Hepatocyte (in vitro differentiated cells): ENCODE measurements at regions not wholly inside any gene's neighbourhood (a gene's known extent, or its start where the extent isn't known, plus 50 kb on each side); places are given as distances from the start of the nearest gene placed in this dataset.

Source experiments
- EZH2 ChIP-seq: fragments of 200-600 bp; sonication (generic); IDR thresholded peaks from 2 replicates; pipeline ENCODE4 v1.6.1; 2016; ENCODE audit warnings: antibody characterized with exemption, mild to moderate bottlenecking, borderline replicate concordance
- TF ChIP-seq, protein P1 (sequence below): fragments of 200-600 bp; sonication (generic); IDR thresholded peaks from 2 replicates; pipeline ENCODE4 v1.5.1; 2016; ENCODE audit warnings: antibody characterized with exemption, mild to moderate bottlenecking; ENCODE audit not compliant: poor library complexity

- TF ChIP-seq, protein P1, sequence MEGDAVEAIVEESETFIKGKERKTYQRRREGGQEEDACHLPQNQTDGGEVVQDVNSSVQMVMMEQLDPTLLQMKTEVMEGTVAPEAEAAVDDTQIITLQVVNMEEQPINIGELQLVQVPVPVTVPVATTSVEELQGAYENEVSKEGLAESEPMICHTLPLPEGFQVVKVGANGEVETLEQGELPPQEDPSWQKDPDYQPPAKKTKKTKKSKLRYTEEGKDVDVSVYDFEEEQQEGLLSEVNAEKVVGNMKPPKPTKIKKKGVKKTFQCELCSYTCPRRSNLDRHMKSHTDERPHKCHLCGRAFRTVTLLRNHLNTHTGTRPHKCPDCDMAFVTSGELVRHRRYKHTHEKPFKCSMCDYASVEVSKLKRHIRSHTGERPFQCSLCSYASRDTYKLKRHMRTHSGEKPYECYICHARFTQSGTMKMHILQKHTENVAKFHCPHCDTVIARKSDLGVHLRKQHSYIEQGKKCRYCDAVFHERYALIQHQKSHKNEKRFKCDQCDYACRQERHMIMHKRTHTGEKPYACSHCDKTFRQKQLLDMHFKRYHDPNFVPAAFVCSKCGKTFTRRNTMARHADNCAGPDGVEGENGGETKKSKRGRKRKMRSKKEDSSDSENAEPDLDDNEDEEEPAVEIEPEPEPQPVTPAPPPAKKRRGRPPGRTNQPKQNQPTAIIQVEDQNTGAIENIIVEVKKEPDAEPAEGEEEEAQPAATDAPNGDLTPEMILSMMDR: no peak
- TF ChIP-seq EZH2: no peak
These were observed 188.2 kb downstream of the TEX36 start for GRCh38 chr10:125494651-125495239.
